HL-60/S4 treated with retinoic acid at 250 ng/mL for 4 days and 3 days (cell line): ENCODE measurements at regions not wholly inside any gene's neighbourhood (a gene's known extent, or its start where the extent isn't known, plus 50 kb on each side); places are given as distances from the start of the nearest gene placed in this dataset.

Experiments
- in situ Hi-C: fragments of 300-500 bp; cut with MboI; formaldehyde crosslinking; loops from 2 replicates; pipeline ENCODE4 v1.7.0; 2022; ENCODE audit warnings: low sequenced_read_pairs

GRCh38 chr2:16335604-16335930 is 330.1 kb downstream of the CYRIA start:
- in situ Hi-C loops: no loop called here

GRCh38 chr2:16334886-16335603 is 330.6 kb downstream of the CYRIA start:
- in situ Hi-C loops: no loop called here

GRCh38 chr2:16334366-16334765 is 331.3 kb downstream of the CYRIA start:
- in situ Hi-C loops: no loop called here

GRCh38 chr2:16333681-16334080 is 332.0 kb downstream of the CYRIA start:
- in situ Hi-C loops: no loop called here

- in situ Hi-C loops: no loop called here
Observed at GRCh38 chr2:16332681-16333557, 332.7 kb downstream of the CYRIA start.

GRCh38 chr2:16331772-16332171 is 333.9 kb downstream of the CYRIA start:
- in situ Hi-C loops: no loop called here

- in situ Hi-C loops: no loop called here
Observed at GRCh38 chr2:16330982-16331381, 334.7 kb downstream of the CYRIA start.

GRCh38 chr2:16330571-16330970 is 335.1 kb downstream of the CYRIA start:
- in situ Hi-C loops: no loop called here

- in situ Hi-C loops: no loop called here
Observed at GRCh38 chr2:16330012-16330411, 335.6 kb downstream of the CYRIA start.

- in situ Hi-C loops: no loop called here
Observed at GRCh38 chr2:16329421-16329820, 336.2 kb downstream of the CYRIA start.

- in situ Hi-C loops: no loop called here
Observed at GRCh38 chr2:16328521-16329190, 337.0 kb downstream of the CYRIA start.

- in situ Hi-C loops: no loop called here
Observed at GRCh38 chr2:16327326-16327725, 338.3 kb downstream of the CYRIA start.

GRCh38 chr2:16326711-16327300 is 338.8 kb downstream of the CYRIA start:
- in situ Hi-C loops: no loop called here

GRCh38 chr2:16325976-16326510 is 339.6 kb downstream of the CYRIA start:
- in situ Hi-C loops: no loop called here

- in situ Hi-C loops: no loop called here
Observed at GRCh38 chr2:16325016-16325975, 340.3 kb downstream of the CYRIA start.

- in situ Hi-C loops: no loop called here
Observed at GRCh38 chr2:16324544-16324937, 341.1 kb downstream of the CYRIA start.

GRCh38 chr2:16323551-16324543 is 341.8 kb downstream of the CYRIA start:
- in situ Hi-C loops: no loop called here

GRCh38 chr2:16323126-16323520 is 342.5 kb downstream of the CYRIA start:
- in situ Hi-C loops: no loop called here
